ENCODE measurements at regions not wholly inside any gene's neighbourhood (a gene's known extent, or its start where the extent isn't known, plus 50 kb on each side); places are given as distances from the start of the nearest gene placed in this dataset.

DNA sequence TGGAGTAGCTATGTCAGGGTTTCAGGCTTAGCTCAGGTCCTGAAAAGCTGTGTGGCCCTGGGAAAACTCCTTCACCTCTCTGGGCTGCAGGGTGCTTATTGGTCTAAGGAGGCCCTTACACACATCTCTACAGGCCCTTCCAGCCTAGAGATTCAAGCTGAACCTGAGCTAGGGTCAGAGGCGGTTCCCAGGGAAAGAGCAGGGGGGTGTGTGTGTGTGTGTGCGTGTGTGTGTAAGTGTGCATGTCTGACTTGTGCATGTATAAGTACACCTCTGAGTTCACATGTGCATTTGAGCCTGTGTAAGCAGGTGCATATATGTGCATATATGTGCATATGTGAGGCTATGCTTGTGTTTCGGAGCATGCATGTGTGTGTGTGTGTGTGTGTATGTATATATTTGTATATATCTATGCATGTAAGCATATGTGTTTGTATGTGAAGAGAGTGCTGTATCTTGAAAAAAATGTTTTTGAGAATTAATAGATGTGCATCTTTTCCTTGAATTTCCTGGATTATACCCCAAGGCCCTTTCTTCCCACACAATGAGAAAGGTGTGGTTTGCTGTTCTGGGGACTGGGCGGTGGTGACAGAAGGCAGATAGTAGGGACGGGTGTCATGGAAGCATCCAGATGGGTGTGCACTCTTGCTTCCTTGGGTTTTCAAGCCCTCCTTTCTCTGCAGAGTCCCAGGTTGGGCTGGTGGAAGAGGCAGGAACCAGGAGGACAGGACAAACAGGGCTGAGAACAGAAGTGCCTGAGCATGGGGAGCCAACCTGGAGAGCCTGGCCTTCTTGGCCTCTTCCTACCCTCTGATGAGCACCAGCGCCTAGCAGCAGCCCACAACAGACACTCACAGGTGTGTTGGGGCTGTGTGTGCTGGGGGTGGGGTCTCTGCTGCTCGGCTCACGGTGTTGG lies 150.3 kb upstream of the TSHZ3 start:
- intact Hi-C loops (cut with micrococcal nuclease) = no loop called here
- ATAC-seq = no peak

DNA sequence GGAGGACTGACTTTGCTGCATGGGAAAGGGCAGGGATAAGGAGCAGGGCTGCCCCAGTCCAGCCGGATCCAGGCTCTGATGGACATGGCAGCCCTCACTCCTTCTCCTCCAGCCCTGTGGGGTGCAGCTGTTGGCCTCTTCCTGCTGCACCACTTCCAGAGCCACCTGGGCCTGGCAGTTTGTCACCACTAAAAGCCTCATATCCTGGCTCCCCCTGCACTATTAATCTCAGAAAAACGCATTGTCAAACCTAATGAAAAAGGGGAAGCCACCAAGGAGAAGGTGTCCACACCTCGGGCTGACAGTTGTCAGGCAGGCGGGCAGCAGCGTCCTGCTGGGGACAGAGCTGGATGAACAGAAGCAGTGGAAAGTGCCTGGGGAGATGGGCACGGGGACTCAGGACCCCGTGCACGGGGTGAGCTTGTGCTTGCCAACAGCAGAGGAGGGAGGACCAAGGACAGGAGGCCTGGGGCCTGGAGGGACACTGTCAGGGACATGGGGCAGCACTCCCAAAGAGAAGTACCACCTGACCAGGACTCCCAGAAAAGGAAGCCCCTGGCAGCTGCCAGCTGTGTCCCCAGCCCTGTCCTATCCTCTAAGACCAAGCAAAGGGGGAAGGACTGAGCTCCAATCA lies 151.1 kb upstream of the TSHZ3 start:
- no peak for ATAC-seq
- intact Hi-C loops (cut with micrococcal nuclease) = no loop called here
- DNase-seq = no peak

More for the DNA sequence above, 150.3 kb upstream of the TSHZ3 start:
- DNase-seq = no peak

DNA sequence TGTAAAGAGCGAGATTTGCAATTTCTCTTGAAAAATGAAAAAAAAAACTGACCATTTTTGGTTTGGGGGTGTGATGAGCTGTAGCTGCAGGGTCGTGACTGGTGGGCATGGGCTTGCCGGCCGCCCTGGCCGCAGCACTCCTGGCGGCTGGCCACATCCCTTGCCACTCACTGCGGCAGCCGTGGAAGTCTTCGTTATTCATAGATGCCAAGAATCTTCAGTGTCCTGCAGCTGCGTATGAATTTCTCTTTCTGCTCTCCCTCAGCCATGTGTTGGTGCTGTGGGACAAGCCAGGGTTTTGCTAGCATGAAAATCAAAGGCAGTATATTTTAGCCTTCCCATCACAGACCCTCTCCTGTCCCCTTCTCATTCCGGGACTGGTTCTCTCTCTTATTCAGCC lies 151.7 kb upstream of the TSHZ3 start:
- intact Hi-C loops (cut with micrococcal nuclease) = no loop called here
- ATAC-seq = no peak
- no peak for DNase-seq

DNA sequence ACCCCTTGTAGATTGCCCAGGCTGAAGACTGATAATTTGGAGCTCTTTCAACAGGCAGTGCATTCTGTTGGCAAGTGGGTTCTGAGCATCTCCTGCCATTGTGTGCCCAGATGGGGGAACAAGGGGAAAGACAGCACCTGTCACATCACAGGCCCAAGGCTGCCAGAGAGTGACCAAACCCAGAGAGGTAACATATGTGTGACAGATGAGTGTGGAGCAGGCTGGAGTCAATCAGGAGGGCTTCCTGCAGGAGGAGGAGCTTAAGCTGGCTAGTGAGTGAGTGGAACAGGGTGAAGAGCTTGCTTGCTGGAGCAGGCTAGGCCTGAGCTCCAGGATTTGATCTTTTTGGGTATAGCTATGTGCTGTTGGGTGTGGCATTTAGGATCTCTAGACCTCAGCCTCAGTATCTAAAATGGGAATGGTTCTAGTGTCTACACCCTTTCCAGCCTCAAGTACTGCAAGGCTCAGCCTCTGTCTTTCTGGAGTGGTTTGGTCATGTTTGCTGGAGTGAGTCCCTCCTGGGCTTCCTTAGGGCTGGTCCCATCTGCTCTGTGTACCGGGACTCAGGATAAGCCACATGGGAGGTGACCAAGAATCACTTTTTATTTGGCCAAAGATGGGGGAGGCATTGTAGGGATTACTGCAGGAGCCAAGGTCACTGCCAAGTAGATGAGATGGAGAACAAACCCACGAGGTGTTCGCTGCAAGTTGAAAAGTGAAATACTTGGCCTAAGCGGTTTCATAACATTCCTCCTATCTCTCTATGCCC lies 152.4 kb upstream of the TSHZ3 start:
- no peak for DNase-seq
- ATAC-seq = no peak
- intact Hi-C loops (cut with micrococcal nuclease) = no loop called here

DNA sequence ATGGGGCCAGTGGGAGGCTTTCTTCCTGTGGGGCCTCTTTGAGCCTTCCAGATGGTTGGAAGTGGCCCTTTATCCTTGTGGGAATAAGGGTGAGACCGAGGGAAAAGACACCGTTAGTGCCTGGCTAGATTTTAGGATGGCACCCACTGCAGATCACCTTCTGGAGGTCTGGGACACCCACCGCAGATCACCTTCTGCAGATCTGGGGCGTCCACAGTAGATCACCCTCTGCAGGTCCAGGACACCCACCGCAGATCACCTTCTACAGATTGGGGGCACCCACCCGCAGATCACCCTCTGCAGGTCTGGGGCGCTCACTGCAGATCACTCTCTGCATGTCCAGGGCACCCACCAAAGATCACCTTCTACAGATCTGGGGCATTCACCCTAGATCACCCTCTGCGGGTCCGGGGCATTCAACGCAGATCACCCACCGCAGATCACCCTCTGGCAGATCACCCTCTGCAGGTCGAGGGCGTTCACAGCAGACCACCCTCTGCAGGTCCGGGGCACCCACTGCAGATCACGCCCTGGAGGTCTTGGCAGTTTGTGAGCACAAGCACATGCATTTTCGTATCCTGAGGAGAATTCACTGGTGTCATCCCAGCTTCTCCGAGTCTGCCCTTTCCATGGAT lies 153.4 kb upstream of the TSHZ3 start:
- intact Hi-C loops (cut with micrococcal nuclease) = no loop called here
- ATAC-seq (no peak), DNase-seq (no peak)

DNA sequence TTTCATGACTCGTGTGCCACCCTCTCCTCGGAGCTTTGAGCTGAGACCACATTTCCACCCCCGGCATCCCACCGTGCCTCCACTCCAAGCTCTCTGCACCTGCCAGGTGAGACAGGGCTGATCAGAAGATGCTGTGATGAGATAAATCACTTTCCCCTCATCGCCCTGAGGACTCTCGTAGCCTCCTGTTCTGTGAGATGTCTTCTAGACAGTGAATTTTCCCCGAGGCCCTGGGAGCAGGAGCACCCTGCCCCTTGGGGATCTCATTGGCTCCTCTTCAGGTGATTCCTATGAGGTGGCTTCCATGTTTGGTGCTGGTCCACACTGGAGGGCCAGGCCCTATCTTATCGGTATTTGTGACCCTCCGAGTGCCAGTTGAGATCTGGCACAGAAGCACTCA lies 154.0 kb upstream of the TSHZ3 start:
- DNase-seq = no peak
- intact Hi-C loops (cut with micrococcal nuclease) = no loop called here
- no peak for ATAC-seq

DNA sequence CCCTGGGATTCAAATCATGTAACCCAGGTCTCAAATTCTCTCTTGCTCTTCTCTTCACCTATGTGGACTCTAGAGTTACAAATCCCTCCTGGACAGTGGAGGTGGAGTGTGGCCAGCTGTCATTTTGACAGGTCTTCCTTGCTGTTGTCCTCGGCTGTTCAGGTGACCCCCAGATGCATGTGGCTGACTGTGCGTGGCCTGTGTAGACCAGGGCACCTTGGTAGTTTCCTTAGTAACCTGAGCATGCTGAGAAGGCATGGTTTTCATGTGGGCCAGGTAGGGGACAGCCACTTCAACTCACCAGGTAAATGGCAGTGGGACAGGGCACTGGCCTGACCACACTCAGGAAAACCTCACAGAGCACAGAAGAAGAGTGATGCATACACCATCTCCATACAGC lies 155.0 kb upstream of the TSHZ3 start:
- no peak for DNase-seq
- intact Hi-C loops (cut with micrococcal nuclease) = no loop called here
- ATAC-seq = no peak

DNA sequence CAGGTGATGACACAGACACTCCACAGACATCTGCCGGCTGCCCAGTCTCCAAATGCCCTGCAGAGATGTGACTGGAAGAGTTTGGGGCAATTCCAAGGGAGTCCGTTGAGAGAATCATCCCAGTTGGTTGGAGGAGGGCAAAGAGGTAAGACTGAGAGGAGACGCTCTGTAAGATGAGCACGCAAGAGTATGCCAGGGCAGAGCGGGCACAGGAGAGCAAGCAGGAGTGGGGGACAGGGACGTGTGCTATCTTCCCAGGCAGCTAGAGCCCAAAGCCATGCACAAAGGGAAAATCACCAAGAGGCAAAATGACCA lies 156.3 kb upstream of the TSHZ3 start:
- intact Hi-C loops (cut with micrococcal nuclease) = no loop called here
- ATAC-seq (no peak), DNase-seq (no peak)

DNA sequence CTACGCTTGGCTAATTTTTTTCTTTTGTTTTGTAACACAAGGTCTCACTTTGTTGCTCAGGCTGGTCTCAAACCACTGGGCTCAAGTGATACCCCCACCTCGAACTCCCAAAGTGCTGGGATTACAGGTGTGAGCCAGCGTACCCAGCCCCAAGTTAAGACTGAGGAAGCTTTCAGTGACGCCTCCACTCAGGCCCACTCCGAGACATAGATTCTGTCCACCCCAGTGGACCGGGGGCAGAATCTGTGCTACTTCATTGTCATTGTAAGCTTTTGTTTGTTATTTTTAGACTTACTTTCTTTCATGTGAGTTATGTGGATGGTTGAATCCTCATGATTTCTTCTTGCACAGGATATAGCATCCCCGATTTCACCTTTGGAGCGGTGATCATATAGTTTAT lies 156.9 kb upstream of the TSHZ3 start:
- intact Hi-C loops (cut with micrococcal nuclease) = no loop called here
- DNase-seq (no peak), ATAC-seq (no peak)

DNA sequence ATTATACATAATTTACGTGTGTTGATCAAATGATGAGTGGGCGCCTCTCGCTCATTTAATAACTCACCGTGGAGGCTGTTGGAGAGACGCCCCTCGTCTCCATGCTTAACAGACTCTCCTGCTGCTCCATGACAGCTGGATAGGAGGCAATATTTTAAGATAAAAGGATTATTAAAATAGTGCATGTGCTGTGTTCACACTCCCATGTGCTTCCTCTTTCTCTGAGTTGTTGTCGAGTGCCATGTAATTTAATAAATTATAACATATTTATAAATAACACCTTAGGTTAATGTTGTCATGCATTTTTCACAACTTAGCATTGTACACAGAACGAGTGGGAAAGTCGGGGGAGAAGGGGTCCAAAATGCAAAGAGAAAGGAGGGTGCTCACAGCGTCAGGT lies 161.4 kb upstream of the TSHZ3 start:
- DNase-seq (no peak), ATAC-seq (no peak)
- intact Hi-C loops (cut with micrococcal nuclease) = no loop called here

DNA sequence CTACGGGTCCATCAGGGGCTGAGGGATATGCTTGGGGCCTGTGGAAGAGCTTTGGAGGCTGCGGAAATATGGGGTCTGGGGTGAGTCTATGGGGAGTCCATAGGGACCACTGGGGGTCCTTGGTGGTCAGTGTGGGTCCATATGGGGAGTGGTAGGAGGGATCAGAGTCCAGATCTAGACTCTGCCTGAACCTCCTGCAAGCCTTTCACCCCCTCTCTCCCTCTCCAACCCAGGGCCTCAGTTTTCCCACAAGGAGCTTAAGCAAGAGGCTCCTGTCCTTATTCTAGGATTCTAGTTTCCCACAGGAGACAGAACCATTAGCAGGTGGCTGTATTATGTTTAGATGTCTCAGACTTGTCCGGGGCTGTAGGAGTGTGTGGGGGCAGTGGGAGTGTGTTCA lies 161.9 kb upstream of the TSHZ3 start:
- ATAC-seq (no peak), DNase-seq (no peak)
- intact Hi-C loops (cut with micrococcal nuclease) = no loop called here

DNA sequence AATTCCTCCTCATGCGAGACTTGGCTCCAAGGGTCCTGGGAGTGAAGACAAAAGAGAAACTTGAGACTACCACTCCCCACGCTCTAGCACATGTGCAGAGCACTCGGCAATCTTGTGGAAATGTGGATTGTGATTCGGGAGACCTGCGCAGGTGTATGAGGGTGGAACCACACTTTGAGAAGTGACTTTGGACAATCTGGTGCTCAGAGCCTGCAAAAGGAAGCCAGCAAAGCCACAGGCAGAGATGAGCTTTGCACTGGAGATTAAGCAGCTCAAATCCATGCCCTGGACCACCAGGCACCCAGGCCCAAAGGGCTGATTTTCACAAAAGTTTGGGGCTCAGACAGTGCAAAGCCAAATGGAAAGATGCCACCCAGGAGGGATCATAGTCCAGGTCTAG lies 162.5 kb upstream of the TSHZ3 start:
- DNase-seq (no peak), ATAC-seq (no peak)
- intact Hi-C loops (cut with micrococcal nuclease) = no loop called here

DNA sequence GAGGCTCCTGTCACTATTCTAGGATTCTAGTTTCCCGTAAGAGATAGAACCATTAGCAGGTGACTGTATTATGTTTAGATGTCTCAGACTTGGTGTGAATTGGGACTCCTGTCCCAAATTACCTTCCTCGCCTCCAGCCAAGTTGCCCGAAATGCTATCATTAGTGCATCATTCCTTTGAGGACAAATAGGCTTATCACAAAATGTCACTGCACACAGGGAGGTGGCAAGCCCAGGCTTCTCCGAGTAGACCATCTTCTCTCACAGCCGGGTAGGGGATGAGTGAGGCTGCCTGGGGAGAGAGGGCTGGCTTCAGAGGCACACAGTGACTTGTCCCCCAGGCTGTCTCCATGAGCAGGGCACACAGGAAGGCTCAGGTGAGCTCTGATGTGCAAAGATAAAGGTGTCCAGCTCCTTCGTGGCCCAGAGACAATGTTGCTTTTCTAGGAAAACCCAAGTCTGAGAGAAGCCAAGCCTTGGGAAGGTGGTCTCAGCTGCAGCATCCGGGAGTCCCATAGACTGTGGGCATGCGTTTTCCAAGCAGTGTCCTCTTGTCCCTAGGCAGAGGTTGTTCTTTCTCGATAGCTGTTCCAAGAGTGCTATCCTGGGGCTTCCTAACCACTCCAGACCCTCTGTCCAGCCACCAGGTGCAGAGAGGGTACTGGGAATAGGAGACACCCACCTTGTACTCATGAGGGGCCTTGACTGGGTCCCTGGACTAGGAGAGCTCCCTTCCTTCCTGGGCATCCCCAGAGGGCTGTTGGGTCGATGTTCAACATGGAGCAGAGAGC lies 163.1 kb upstream of the TSHZ3 start:
- DNase-seq (no peak), ATAC-seq (no peak)
- intact Hi-C loops (cut with micrococcal nuclease) = no loop called here

DNA sequence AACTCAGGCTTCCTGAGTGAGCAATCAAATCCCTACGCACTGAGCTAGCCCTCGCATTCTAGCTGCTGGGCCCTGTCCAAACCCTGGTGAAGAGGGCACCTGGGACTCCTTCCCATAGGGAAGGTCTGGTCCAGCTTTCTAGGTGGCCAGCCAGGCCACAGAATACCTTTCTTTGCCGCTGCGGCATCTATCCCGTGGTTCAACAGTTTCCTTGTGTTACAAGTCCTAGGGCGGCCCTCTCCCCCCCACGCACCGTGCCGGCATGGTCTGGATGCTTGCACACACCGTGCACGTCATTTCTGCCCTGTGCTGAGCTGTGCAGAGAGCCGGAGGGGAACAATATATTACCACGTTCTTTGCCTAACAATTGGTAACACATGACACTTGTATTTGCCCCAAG lies 164.6 kb upstream of the TSHZ3 start:
- DNase-seq (no peak), ATAC-seq (no peak)
- intact Hi-C loops (cut with micrococcal nuclease) = no loop called here

DNA sequence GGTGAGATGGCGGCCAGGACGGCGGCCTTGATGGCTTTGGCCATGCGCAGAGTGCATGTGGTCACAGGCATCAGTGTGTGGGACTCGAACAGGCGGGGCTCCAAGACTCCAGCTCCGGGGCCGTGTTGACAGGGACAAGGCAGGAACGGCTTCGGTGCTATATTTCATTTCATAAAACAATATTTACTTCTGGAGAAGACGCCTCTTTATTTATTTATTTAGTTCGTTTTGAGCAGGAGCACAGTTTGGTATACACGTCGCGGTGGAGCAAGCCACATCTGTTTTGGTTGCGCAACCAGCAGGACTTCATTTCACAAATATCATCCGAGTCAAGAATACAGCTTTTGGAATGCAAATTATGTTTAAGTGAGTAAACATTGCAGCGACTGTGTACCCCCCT lies 166.7 kb upstream of the TSHZ3 start:
- no peak for DNase-seq
- no peak for ATAC-seq
- intact Hi-C loops (cut with micrococcal nuclease) = no loop called here

DNA sequence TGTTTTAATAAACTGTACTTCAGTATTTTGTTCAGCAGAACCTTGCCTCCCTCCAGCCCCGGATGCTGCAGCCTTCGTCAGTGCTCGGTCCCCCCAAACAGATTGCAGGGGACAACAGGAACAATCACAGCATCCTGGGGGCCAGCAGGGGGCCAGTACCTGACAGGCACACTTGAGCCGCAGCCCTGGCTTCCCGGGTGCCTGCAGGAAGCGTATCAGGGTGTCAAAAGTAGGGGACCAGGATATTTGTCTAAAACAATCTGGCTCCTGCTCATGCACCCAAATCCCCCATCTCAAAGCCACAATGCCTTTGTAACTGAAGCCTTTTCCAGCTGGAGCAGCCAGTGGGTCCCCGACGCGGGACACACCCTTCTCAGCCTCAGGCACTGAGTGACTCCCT lies 167.5 kb upstream of the TSHZ3 start:
- intact Hi-C loops (cut with micrococcal nuclease) = no loop called here
- DNase-seq = no peak
- no peak for ATAC-seq

DNA sequence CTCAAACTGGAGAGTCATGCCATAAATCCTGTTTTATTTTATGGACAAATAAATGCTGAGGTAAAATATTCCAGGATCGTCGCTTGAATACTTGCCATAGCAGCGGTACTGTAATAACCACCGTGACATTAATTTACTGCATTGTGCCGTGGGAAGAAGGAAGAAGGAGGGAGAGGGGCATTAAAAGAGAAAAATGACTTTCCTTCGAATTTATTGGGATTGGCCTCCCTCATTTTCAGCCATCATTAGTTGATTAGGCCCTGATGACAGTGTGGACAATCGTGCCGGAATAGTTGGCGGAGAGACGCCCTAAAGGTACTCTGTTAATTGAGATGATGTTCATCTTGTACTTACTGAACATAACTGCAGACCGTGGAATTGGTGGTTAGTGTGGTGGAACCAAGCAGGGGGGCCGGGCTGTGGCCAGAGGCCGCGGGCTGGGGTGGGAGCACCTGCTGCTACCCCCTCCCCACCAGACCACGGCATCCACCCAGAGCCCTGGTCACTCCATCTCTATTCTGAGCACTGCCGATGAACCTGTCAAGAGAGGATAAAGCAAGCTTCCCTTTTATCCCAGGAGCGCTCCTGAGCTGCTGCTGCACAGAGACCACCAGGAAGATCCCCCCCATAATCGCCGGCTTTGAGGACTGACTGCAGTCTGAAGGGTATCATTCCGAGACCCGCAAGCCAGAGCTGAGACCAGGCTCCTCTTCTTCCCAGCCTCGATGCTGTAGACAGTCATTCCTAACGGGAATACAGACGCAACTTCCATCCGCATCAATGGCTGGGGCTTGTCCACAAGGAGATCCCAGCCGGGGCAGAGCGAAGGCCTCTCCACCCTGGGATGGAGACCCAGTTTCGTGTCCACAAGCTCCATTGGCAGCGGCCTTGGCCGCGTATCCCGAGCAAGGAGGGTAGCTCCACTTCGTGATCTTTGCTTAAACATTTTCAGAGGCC lies 168.3 kb upstream of the TSHZ3 start:
- DNase-seq (no peak), ATAC-seq (no peak)
- intact Hi-C loops (cut with micrococcal nuclease) = no loop called here
